ENCODE measurements at regions not wholly inside any gene's neighbourhood (a gene's known extent, or its start where the extent isn't known, plus 50 kb on each side); places are given as distances from the start of the nearest gene placed in this dataset.

DNA sequence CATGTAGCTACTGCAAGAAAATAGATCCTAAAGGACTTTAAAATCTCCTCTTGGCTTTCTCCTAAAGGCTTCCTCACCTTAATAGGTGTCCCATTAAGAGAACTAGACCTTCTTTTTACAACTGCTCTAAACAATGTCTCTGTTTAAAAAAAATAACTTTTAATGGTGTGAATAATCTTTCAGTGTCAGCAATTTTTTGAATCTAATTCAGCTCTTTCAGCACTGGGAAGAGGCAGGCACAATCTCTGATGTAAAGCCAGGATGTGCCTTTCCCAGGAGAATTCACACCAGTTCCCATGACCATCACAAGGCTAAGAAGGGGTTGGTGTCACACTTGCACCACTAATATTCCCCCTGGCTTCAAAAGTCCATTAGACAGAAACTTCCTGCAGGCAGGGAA is 254.6 kb downstream of the XPNPEP1 start:
- Histone ChIP-seq H4K20me1 (ENCODE audit: insufficient read depth, poor library complexity, severe bottlenecking) (no peaks in the 10 kb centered on the region), H3K27ac (no peak overlapping the region), H3K27me3 (no peaks in the 10 kb centered on the region), H3K4me3 (no peak overlapping the region), H3K9me3 (ENCODE audit: low read depth) (no peaks in the 10 kb centered on the region), H3K9me2 (replicated peaks; ENCODE audit: insufficient read depth) (no peaks in the 10 kb centered on the region), H3K79me2 (no peaks in the 10 kb centered on the region), H2AFZ (no peak overlapping the region), H3K36me3 (replicated peaks; ENCODE audit: insufficient read depth, low read depth) (no peaks in the 10 kb centered on the region), H3K4me2 (no peak overlapping the region), H3K4me1 (ENCODE audit: insufficient read depth) (no peaks in the 10 kb centered on the region)
- TF ChIP-seq, protein P1, sequence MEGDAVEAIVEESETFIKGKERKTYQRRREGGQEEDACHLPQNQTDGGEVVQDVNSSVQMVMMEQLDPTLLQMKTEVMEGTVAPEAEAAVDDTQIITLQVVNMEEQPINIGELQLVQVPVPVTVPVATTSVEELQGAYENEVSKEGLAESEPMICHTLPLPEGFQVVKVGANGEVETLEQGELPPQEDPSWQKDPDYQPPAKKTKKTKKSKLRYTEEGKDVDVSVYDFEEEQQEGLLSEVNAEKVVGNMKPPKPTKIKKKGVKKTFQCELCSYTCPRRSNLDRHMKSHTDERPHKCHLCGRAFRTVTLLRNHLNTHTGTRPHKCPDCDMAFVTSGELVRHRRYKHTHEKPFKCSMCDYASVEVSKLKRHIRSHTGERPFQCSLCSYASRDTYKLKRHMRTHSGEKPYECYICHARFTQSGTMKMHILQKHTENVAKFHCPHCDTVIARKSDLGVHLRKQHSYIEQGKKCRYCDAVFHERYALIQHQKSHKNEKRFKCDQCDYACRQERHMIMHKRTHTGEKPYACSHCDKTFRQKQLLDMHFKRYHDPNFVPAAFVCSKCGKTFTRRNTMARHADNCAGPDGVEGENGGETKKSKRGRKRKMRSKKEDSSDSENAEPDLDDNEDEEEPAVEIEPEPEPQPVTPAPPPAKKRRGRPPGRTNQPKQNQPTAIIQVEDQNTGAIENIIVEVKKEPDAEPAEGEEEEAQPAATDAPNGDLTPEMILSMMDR (IDR thresholded peaks at IDR 0.05; ENCODE audit: poor library complexity), result no peak
- TF ChIP-seq EZH2 (IDR thresholded peaks at IDR 0.05; ENCODE audit: borderline replicate concordance) (no peak), EZH2phosphoT487 (IDR thresholded peaks at IDR 0.05; ENCODE audit: low read depth, severe bottlenecking, unreplicated experiment) (no peak)
- DNase-seq (ENCODE audit: low spot score), result no peak

DNA sequence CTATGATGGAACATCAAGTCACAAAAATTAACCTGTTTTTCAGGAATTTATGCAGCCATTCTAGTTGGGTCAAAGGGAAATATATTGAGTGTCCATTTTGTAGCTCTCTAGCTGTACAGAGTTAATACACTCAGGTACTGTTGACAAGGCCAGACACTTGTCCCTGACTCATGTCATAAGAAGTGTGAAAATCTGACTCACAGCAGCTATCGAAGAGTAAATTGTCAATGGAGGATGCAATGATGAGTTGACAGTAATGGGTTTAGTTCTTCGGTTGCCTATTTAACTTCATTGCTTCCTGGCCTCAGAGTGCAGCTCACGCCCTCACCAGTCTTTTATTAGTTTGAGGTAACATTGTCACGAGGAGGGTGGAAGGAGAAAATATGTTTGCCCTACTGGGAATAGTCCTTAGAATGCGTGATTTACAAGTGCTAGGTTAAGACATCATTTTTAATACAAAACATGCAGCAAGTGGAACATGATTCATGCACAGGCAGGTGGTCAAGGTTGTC is 255.1 kb downstream of the XPNPEP1 start:
- Histone ChIP-seq H4K20me1 (ENCODE audit: insufficient read depth, poor library complexity, severe bottlenecking) (no peaks in the 10 kb centered on the region), H2AFZ (no peak overlapping the region), H3K27me3 (no peaks in the 10 kb centered on the region), H3K36me3 (replicated peaks; ENCODE audit: insufficient read depth, low read depth) (no peaks in the 10 kb centered on the region), H3K4me1 (ENCODE audit: insufficient read depth) (no peaks in the 10 kb centered on the region), H3K4me3 (no peak overlapping the region), H3K79me2 (no peaks in the 10 kb centered on the region), H3K9me2 (replicated peaks; ENCODE audit: insufficient read depth) (no peaks in the 10 kb centered on the region), H3K9me3 (ENCODE audit: low read depth) (no peaks in the 10 kb centered on the region), H3K27ac (no peak overlapping the region), H3K4me2 (no peak overlapping the region)
- DNase-seq (ENCODE audit: low spot score), result no peak
- TF ChIP-seq, protein P1 (IDR thresholded peaks at IDR 0.05; ENCODE audit: poor library complexity), result no peak
- TF ChIP-seq EZH2phosphoT487 (IDR thresholded peaks at IDR 0.05; ENCODE audit: low read depth, severe bottlenecking, unreplicated experiment) (no peak), EZH2 (IDR thresholded peaks at IDR 0.05; ENCODE audit: borderline replicate concordance) (no peak)
- WGBS (ENCODE audit: low lambda C conversion rate, missing lambda C conversion rate), result 88% methylated on average over 5 of the region's 5 CpGs

DNA sequence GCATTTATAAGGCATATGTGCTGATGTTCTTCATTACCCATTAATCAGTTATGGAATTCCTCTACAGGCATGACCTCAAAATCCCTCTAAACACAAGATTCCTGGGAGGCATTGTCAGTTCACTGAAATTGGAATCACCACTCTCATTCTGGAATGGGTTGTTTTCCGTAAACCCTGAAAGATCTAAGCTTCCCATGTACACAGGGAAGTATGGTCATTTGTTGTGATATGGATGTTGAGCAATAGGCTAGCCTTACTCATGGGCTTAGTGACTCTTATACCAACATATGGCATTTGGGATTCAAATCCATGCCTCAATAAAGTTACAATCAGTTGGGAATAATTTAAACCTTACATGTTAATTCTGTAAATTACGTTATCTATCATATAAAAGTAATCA is 258.0 kb downstream of the XPNPEP1 start:
- no peak overlapping the region for H3K4me2 ChIP-seq
- H3K9me3 ChIP-seq (ENCODE audit: low read depth), result no peaks in the 10 kb centered on the region
- no peaks in the 10 kb centered on the region for H3K4me1 ChIP-seq (ENCODE audit: insufficient read depth)
- H2AFZ ChIP-seq, result no peak overlapping the region
- 91% methylated on average over 2 of the region's 2 CpGs for WGBS (ENCODE audit: low lambda C conversion rate, missing lambda C conversion rate)
- H3K27me3 ChIP-seq, result no peaks in the 10 kb centered on the region
- no peaks in the 10 kb centered on the region for H4K20me1 ChIP-seq (ENCODE audit: insufficient read depth, poor library complexity, severe bottlenecking)
- no peaks in the 10 kb centered on the region for H3K79me2 ChIP-seq
- no peak for DNase-seq (ENCODE audit: low spot score)
- no peaks in the 10 kb centered on the region for H3K9me2 ChIP-seq (replicated peaks; ENCODE audit: insufficient read depth)
- H3K36me3 ChIP-seq (replicated peaks; ENCODE audit: insufficient read depth, low read depth), result no peaks in the 10 kb centered on the region
- H3K27ac ChIP-seq, result no peak overlapping the region
- H3K4me3 ChIP-seq, result no peak overlapping the region
- TF ChIP-seq, protein P1 (IDR thresholded peaks at IDR 0.05; ENCODE audit: poor library complexity), result no peak
- TF ChIP-seq EZH2 (IDR thresholded peaks at IDR 0.05; ENCODE audit: borderline replicate concordance), result no peak
- TF ChIP-seq EZH2phosphoT487 (IDR thresholded peaks at IDR 0.05; ENCODE audit: low read depth, severe bottlenecking, unreplicated experiment), result no peak

DNA sequence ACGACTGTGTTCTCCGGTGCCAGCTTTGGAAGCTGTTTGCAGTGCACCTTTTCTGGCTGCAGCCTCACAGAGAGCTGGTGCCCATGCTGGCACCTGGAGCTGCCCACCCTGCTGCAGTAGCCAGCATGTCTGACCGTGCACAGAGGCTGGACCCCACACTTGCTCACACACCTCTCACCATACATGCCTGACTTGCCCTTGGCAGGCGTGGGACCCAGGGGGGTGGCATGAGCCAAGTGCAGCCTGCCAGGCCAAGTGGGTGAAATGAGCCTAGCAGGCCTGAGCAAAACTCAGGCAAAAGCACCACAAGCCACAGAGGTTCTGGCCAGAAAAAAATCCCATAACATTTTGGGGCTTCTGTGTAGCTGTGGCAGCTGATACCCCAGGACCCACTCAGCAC is 258.8 kb downstream of the XPNPEP1 start:
- H3K79me2 ChIP-seq, result no peaks in the 10 kb centered on the region

More for the DNA sequence above, 258.8 kb downstream of the XPNPEP1 start:
- H3K4me2 ChIP-seq, result no peak overlapping the region
- H3K27me3 ChIP-seq, result no peaks in the 10 kb centered on the region
- no peaks in the 10 kb centered on the region for H3K9me2 ChIP-seq (replicated peaks; ENCODE audit: insufficient read depth)
- no peak overlapping the region for H3K27ac ChIP-seq
- no peak overlapping the region for H3K4me3 ChIP-seq
- WGBS (ENCODE audit: low lambda C conversion rate, missing lambda C conversion rate), result 95% methylated on average over 4 of the region's 4 CpGs
- DNase-seq (ENCODE audit: low spot score), result no peak
- TF ChIP-seq, protein P1 (IDR thresholded peaks at IDR 0.05; ENCODE audit: poor library complexity), result no peak
- no peak for TF ChIP-seq EZH2phosphoT487 (IDR thresholded peaks at IDR 0.05; ENCODE audit: low read depth, severe bottlenecking, unreplicated experiment)
- TF ChIP-seq EZH2 (IDR thresholded peaks at IDR 0.05; ENCODE audit: borderline replicate concordance), result no peak
- no peaks in the 10 kb centered on the region for H3K9me3 ChIP-seq (ENCODE audit: low read depth)
- no peaks in the 10 kb centered on the region for H4K20me1 ChIP-seq (ENCODE audit: insufficient read depth, poor library complexity, severe bottlenecking)
- no peaks in the 10 kb centered on the region for H3K4me1 ChIP-seq (ENCODE audit: insufficient read depth)
- H2AFZ ChIP-seq, result no peak overlapping the region
- H3K36me3 ChIP-seq (replicated peaks; ENCODE audit: insufficient read depth, low read depth), result no peaks in the 10 kb centered on the region
